HEK293 (cell line): ENCODE measurements at regions not wholly inside any gene's neighbourhood (a gene's known extent, or its start where the extent isn't known, plus 50 kb on each side); places are given as distances from the start of the nearest gene placed in this dataset.
"Not testable (repeated sequence)": the region's sequence is repeated elsewhere in the genome, so short reads cannot be mapped to it uniquely, and the experiment has no call there.

Experiments
- CTCF ChIA-PET: fragments of 350-600 bp; formaldehyde crosslinking; extraction: SDS; loops from one replicate; lab custom pipeline; 2021; ENCODE audit warnings: antibody characterized with exemption; lab: Yijun Ruan, JAX
- POLR2A ChIA-PET: fragments of 300-600 bp; formaldehyde crosslinking; extraction: SDS; loops from one replicate; lab custom pipeline; 2020; ENCODE audit warnings: antibody characterized with exemption, inconsistent platforms; lab: Yijun Ruan, JAX
- H3K27ac ChIP-seq: fragments of 200-500 bp; sonication (Bioruptor generic); 2 replicates; pipeline ENCODE4 v1.5.1; 2014; ENCODE audit warnings: low read depth, low read length, control low read depth, inconsistent platforms; ENCODE audit errors: extremely low read depth
- H3K36me3 ChIP-seq, 2 experiments: fragments of 200-500 bp in 1 of 2; sonication (Bioruptor generic) in 1 of 2; 1 replicate in 1 of 2; 2 replicates in 1 of 2; pipeline ENCODE4 v1.5.1; 2014 to 2017; ENCODE audit warnings: inconsistent platforms in 2 of 2, low read length in 2 of 2; ENCODE audit not compliant: control insufficient read depth in 2 of 2, insufficient read depth in 1 of 2
- H3K4me1 ChIP-seq: fragments of 200-500 bp; sonication (Bioruptor generic); 2 replicates; pipeline ENCODE4 v1.5.1; 2014; ENCODE audit warnings: mild to moderate bottlenecking, low read length, inconsistent platforms; ENCODE audit not compliant: control insufficient read depth, insufficient read depth
- H3K4me3 ChIP-seq: 2 replicates; pipeline ENCODE4 v1.5.1; 2011; ENCODE audit warnings: low read depth, mild to moderate bottlenecking, control low read depth, low read length, moderate library complexity
- H3K9me3 ChIP-seq: fragments of 200-500 bp; sonication (Bioruptor generic); 2 replicates; pipeline ENCODE4 v1.5.1; 2014; ENCODE audit warnings: low read depth, low read length, inconsistent platforms; ENCODE audit not compliant: control insufficient read depth, insufficient read depth
- EGR2 ChIP-seq: fragments of 450-650 bp; formaldehyde crosslinking; IDR thresholded peaks from 2 replicates; pipeline ENCODE4 v1.5.1; 2016; ENCODE audit warnings: low read depth, missing biosample characterization, missing genetic modification characterization
- HOXD13 ChIP-seq: sonication (generic); formaldehyde crosslinking; IDR thresholded peaks from 2 replicates; pipeline ENCODE4 v1.8.0; 2022; ENCODE audit warnings: missing genetic modification reagents, borderline replicate concordance
- IKZF3 ChIP-seq: fragments of 450-650 bp; IDR thresholded peaks from 2 replicates; pipeline ENCODE4 v1.5.0; 2018; ENCODE audit warnings: missing biosample characterization, mild to moderate bottlenecking, missing genetic modification characterization, moderate library complexity
- PRDM1 ChIP-seq: fragments of 450-650 bp; formaldehyde crosslinking; IDR thresholded peaks from 2 replicates; pipeline ENCODE4; 2016; ENCODE audit warnings: missing biosample characterization, missing genetic modification characterization
- SCRT1 ChIP-seq: fragments of 450-650 bp; formaldehyde crosslinking; IDR thresholded peaks from 2 replicates; pipeline ENCODE4 v1.5.1; 2016; ENCODE audit warnings: missing biosample characterization, missing genetic modification characterization, borderline replicate concordance
- SP2 ChIP-seq: fragments of 450-650 bp; formaldehyde crosslinking; IDR thresholded peaks from 2 replicates; pipeline ENCODE4 v1.5.1; 2016; ENCODE audit warnings: missing biosample characterization, missing genetic modification characterization
- TCF7L2 ChIP-seq: IDR thresholded peaks from 2 replicates; pipeline ENCODE4 v1.6.1; 2011; ENCODE audit warnings: low read depth, mild to moderate bottlenecking, inconsistent platforms, low read length, moderate library complexity, borderline replicate concordance
- ZBTB48 ChIP-seq: fragments of 450-650 bp; formaldehyde crosslinking; IDR thresholded peaks from 2 replicates; pipeline ENCODE4 v1.5.1; 2016; ENCODE audit warnings: missing biosample characterization, missing genetic modification characterization
- ZIC2 ChIP-seq: fragments of 450-650 bp; formaldehyde crosslinking; IDR thresholded peaks from 2 replicates; pipeline ENCODE4 v1.5.1; 2016; ENCODE audit warnings: missing biosample characterization, missing genetic modification characterization
- ZNF112 ChIP-seq: fragments of 450-650 bp; formaldehyde crosslinking; IDR thresholded peaks from 2 replicates; pipeline ENCODE4 v1.5.0; 2017; ENCODE audit warnings: missing biosample characterization, missing genetic modification characterization
- ZNF121 ChIP-seq: fragments of 450-650 bp; formaldehyde crosslinking; IDR thresholded peaks from 2 replicates; pipeline ENCODE4 v1.5.1; 2016; ENCODE audit warnings: missing biosample characterization, missing genetic modification characterization
- ZNF202 ChIP-seq: fragments of 450-650 bp; formaldehyde crosslinking; IDR thresholded peaks from 2 replicates; pipeline ENCODE4 v1.5.1; 2016; ENCODE audit warnings: missing biosample characterization, missing genetic modification characterization, borderline replicate concordance
- ZNF501 ChIP-seq: fragments of 450-650 bp; formaldehyde crosslinking; IDR thresholded peaks from 2 replicates; pipeline ENCODE4 v1.5.1; 2016; ENCODE audit warnings: missing biosample characterization, missing genetic modification characterization
- ZNF555 ChIP-seq: fragments of 450-650 bp; formaldehyde crosslinking; conservative IDR thresholded peaks from 2 replicates; pipeline ENCODE4 v1.5.1; 2017; ENCODE audit warnings: missing biosample characterization, mild to moderate bottlenecking, missing genetic modification characterization, inconsistent platforms
- ZNF558 ChIP-seq: fragments of 450-650 bp; formaldehyde crosslinking; IDR thresholded peaks from 2 replicates; pipeline ENCODE4 v1.5.1; 2016; ENCODE audit warnings: missing biosample characterization, missing genetic modification characterization
- TF ChIP-seq, protein P1 (sequence below): fragments of 450-650 bp; formaldehyde crosslinking; IDR thresholded peaks from 2 replicates; pipeline ENCODE4 v1.5.1; 2016; ENCODE audit warnings: missing biosample characterization, missing genetic modification characterization
- TF ChIP-seq, protein P2 (sequence below): fragments of 450-650 bp; formaldehyde crosslinking; IDR thresholded peaks from 2 replicates; pipeline ENCODE4 v1.5.1; 2016; ENCODE audit warnings: missing biosample characterization, missing genetic modification characterization
- TF ChIP-seq, protein P3 (sequence below): fragments of 450-650 bp; formaldehyde crosslinking; IDR thresholded peaks from 2 replicates; pipeline ENCODE4 v1.5.1; 2017; ENCODE audit warnings: missing biosample characterization, missing genetic modification characterization
- TF ChIP-seq, protein P4 (sequence below): fragments of 450-650 bp; formaldehyde crosslinking; IDR thresholded peaks from 2 replicates; pipeline ENCODE4 v1.5.1; 2016; ENCODE audit warnings: missing biosample characterization, missing genetic modification characterization
- TF ChIP-seq, protein P5 (sequence below): sonication (generic); formaldehyde crosslinking; IDR thresholded peaks from 2 replicates; pipeline ENCODE4 v1.8.1; 2022; ENCODE audit warnings: mild to moderate bottlenecking, moderate library complexity, missing genetic modification reagents
- TF ChIP-seq, protein P6 (sequence below): fragments of 450-650 bp; formaldehyde crosslinking; conservative IDR thresholded peaks from 2 replicates; pipeline ENCODE4 v1.5.1; 2016; ENCODE audit warnings: low read depth, missing biosample characterization, missing genetic modification characterization

DNA sequence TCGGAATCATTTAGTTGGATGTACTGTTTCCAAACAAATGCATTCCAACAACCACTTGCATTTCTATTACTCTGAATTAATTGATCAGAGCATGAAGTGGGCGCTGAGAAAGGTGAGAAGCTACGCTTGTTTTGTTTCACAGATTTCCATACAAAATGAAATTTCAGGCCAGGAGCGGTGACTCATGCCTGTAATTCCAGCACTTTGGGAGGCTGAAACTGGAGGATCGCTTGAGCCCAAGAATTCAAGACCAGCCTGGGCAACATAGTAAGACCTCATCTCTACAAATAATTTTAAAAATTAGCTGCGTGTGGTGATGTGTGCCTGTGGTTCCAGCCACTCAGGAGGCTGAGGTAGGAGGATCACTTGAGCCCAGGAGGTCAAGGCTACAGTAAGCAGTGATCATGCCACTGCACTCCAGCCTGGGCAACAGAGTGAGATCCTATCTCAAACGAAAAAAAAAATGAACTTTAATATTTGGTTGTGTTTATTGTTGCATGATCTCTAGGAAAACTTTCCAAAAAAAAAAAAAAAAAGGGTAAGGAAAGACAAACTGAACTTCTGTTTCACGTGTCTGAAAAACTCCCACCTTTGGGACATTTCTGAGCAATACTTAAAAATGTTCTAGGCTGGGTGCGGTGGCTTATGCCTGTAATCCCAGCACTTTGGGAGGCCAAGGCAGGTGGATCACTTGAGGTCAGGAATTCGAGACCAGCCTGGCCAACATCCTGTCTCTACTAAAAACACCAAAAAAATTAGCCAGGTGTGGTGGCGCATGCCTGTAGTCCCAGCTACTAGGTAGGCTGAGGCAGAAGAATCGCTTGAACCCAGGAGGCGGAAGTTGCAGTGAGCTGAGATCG is 103.1 kb downstream of the TFAP2A start:
- H3K4me3 ChIP-seq, H3K27ac ChIP-seq, POLR2A ChIA-PET, H3K36me3 ChIP-seq, H3K9me3 ChIP-seq: not testable (repeated sequence)
- H3K4me1 ChIP-seq, result peaks cover 16% of the 10 kb centered on the region
- CTCF ChIA-PET, result interaction anchor here (0.6 kb wide), 1 partner anchor 99 kb away, joined by 3 read pairs; no protein-coding TSS in a partner anchor
- TF ChIP-seq, protein P1, sequence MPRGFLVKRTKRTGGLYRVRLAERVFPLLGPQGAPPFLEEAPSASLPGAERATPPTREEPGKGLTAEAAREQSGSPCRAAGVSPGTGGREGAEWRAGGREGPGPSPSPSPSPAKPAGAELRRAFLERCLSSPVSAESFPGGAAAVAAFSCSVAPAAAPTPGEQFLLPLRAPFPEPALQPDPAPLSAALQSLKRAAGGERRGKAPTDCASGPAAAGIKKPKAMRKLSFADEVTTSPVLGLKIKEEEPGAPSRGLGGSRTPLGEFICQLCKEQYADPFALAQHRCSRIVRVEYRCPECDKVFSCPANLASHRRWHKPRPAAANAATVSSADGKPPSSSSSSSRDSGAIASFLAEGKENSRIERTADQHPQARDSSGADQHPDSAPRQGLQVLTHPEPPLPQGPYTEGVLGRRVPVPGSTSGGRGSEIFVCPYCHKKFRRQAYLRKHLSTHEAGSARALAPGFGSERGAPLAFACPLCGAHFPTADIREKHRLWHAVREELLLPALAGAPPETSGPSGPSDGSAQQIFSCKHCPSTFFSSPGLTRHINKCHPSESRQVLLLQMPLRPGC, result 0 out of 2 replicates have a peak, but pooled peaks have one; percentile 23
- TF ChIP-seq ZNF121, result peak; percentile 94
- TF ChIP-seq, protein P2, sequence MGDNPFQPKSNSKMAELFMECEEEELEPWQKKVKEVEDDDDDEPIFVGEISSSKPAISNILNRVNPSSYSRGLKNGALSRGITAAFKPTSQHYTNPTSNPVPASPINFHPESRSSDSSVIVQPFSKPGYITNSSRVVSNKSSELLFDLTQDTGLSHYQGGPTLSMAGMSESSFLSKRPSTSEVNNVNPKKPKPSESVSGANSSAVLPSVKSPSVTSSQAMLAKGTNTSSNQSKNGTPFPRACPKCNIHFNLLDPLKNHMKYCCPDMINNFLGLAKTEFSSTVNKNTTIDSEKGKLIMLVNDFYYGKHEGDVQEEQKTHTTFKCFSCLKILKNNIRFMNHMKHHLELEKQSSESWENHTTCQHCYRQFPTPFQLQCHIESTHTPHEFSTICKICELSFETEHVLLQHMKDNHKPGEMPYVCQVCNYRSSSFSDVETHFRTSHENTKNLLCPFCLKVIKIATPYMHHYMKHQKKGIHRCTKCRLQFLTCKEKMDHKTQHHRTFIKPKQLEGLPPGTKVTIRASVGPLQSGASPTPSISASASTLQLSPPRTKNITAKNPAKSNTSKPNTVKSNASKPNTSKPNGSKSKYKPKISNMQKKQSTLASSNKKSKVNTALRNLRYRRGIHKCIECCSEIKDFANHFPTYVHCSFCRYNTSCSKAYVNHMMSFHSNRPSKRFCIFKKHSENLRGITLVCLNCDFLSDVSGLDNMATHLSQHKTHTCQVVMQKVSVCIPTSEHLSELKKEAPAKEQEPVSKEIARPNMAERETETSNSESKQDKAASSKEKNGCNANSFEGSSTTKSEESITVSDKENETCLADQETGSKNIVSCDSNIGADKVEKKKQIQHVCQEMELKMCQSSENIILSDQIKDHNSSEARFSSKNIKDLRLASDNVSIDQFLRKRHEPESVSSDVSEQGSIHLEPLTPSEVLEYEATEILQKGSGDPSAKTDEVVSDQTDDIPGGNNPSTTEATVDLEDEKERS (tag by site-specific recombination), result 0 out of 2 replicates have a peak, but pooled peaks have one; percentile 23

DNA sequence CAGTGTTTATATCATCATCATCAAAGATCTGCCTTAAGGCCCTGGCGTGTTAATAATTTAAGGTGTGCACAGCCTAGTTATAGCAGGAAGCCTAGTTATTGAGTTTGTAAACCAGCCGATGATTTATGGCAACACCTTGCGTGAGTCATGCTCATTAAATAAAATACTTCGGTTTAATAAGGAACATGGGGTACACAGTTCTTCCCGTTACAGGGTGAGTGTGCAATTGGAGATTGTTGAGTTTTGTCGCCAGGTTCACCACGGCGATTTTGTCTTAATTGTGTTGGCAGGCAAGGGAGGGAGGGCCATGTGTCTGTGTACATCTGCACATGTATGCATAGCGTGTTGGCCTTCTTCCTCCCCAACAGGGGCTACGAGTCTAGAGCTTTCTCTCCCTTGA is 104.0 kb downstream of the TFAP2A start:
- H3K36me3 ChIP-seq, result no peaks in the 10 kb centered on the region
- ChIA-PET POLR2A (no interaction called here), CTCF (interaction anchor here (1.0 to 1.2 kb wide), 3 partner anchors 10 to 64 kb away, joined by 3 to 4 read pairs (median 3); no protein-coding TSS in a partner anchor)
- no peaks in the 10 kb centered on the region for H3K9me3 ChIP-seq
- peaks cover 13% of the 10 kb centered on the region for H3K4me1 ChIP-seq
- no peak overlapping the region for H3K4me3 ChIP-seq
- H3K27ac ChIP-seq, result peak overlapping the region; percentile 6; the same call in 1 of the 2 replicates
- TF ChIP-seq PRDM1 (tag by site-specific recombination) (no peak), IKZF3 (peak; percentile 85), ZNF501 (peak; percentile 83; the same call in 1 of the 2 replicates), ZNF202 (tag by site-specific recombination) (no peak), ZNF558 (tag by site-specific recombination) (peak; percentile 72; the same call in 1 of the 2 replicates), ZNF555 (tag by site-specific recombination) (no peak), ZNF112 (no peak), TCF7L2 (peak; percentile 47; the same call in 1 of the 2 replicates), EGR2 (tag by site-specific recombination) (no peak), SCRT1 (no peak), SP2 (0 out of 2 replicates have a peak, but pooled peaks have one; percentile 15), ZIC2 (tag by site-specific recombination) (peak; percentile 15; the same call in 1 of the 2 replicates), HOXD13 (no peak), ZBTB48 (tag by site-specific recombination) (no peak)
- TF ChIP-seq, protein P3, sequence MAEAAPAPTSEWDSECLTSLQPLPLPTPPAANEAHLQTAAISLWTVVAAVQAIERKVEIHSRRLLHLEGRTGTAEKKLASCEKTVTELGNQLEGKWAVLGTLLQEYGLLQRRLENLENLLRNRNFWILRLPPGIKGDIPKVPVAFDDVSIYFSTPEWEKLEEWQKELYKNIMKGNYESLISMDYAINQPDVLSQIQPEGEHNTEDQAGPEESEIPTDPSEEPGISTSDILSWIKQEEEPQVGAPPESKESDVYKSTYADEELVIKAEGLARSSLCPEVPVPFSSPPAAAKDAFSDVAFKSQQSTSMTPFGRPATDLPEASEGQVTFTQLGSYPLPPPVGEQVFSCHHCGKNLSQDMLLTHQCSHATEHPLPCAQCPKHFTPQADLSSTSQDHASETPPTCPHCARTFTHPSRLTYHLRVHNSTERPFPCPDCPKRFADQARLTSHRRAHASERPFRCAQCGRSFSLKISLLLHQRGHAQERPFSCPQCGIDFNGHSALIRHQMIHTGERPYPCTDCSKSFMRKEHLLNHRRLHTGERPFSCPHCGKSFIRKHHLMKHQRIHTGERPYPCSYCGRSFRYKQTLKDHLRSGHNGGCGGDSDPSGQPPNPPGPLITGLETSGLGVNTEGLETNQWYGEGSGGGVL, result peak; percentile 57; the same call in 1 of the 2 replicates
- TF ChIP-seq, protein P4, sequence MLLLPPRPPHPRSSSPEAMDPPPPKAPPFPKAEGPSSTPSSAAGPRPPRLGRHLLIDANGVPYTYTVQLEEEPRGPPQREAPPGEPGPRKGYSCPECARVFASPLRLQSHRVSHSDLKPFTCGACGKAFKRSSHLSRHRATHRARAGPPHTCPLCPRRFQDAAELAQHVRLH (tag by site-specific recombination), result 0 out of 2 replicates have a peak, but pooled peaks have one; percentile 13
- TF ChIP-seq, protein P5, sequence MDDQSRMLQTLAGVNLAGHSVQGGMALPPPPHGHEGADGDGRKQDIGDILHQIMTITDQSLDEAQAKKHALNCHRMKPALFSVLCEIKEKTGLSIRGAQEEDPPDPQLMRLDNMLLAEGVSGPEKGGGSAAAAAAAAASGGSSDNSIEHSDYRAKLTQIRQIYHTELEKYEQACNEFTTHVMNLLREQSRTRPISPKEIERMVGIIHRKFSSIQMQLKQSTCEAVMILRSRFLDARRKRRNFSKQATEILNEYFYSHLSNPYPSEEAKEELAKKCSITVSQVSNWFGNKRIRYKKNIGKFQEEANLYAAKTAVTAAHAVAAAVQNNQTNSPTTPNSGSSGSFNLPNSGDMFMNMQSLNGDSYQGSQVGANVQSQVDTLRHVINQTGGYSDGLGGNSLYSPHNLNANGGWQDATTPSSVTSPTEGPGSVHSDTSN (CRISPR knock-in tag), result no peak
- TF ChIP-seq, protein P6, sequence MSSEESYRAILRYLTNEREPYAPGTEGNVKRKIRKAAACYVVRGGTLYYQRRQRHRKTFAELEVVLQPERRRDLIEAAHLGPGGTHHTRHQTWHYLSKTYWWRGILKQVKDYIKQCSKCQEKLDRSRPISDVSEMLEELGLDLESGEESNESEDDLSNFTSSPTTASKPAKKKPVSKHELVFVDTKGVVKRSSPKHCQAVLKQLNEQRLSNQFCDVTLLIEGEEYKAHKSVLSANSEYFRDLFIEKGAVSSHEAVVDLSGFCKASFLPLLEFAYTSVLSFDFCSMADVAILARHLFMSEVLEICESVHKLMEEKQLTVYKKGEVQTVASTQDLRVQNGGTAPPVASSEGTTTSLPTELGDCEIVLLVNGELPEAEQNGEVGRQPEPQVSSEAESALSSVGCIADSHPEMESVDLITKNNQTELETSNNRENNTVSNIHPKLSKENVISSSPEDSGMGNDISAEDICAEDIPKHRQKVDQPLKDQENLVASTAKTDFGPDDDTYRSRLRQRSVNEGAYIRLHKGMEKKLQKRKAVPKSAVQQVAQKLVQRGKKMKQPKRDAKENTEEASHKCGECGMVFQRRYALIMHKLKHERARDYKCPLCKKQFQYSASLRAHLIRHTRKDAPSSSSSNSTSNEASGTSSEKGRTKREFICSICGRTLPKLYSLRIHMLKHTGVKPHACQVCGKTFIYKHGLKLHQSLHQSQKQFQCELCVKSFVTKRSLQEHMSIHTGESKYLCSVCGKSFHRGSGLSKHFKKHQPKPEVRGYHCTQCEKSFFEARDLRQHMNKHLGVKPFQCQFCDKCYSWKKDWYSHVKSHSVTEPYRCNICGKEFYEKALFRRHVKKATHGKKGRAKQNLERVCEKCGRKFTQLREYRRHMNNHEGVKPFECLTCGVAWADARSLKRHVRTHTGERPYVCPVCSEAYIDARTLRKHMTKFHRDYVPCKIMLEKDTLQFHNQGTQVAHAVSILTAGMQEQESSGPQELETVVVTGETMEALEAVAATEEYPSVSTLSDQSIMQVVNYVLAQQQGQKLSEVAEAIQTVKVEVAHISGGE, result no peak
